ENCODE measurements at regions not wholly inside any gene's neighbourhood (a gene's known extent, or its start where the extent isn't known, plus 50 kb on each side); places are given as distances from the start of the nearest gene placed in this dataset.

DNA sequence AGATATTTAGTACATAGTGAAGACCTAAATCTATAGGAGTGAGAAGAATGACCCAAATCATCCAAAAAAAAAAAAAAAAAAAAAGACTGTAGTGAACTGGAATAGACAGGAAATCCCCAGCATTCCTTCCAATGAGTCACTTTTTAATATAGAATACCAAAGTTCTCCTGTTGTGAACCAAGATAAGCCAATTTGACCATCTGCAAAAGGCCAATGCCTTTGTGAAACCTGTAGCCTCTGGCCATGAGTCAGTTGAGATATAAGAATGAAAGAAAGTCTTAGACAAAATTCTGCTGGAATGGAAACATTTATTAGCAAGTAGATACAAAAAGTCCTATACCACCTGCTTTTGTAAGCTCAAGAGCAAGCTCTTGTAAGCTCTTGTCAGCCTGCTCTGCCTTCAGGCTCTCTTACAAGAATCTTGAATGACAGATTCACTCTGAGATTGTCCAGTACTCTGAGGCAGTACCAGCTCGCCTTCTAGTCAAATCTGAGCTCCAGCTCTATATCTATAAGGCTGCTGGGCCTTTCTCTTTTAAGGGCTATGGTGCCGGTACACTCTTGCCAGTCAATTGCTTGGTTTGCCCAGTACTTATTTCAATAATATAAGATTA lies 243.0 kb upstream of the TMTC1 start:
- Histone ChIP-seq H3K4me3 (ENCODE audit: insufficient read depth, low read depth, low read length) (no peak overlapping the region), H3K27me3 (ENCODE audit: insufficient read depth, low read length) (no peaks in the 10 kb centered on the region), H3K79me2 (ENCODE audit: insufficient read depth, low read length) (no peaks in the 10 kb centered on the region), H4K20me1 (ENCODE audit: insufficient read depth, low read length) (no peaks in the 10 kb centered on the region), H3K27ac (ENCODE audit: low read depth, low read length) (peak overlapping the region; percentile 77), H2AFZ (ENCODE audit: low read depth, low read length) (no peak overlapping the region), H3K9me3 (ENCODE audit: insufficient read depth, low read depth, low read length) (no peaks in the 10 kb centered on the region), H3K36me3 (ENCODE audit: insufficient read depth, low read length) (no peaks in the 10 kb centered on the region), H3K4me2 (ENCODE audit: low read length) (peak overlapping the region; percentile 65), H3K9ac (ENCODE audit: low read length) (peak overlapping the region; percentile 8), H3K4me1 (ENCODE audit: insufficient read depth, low read length) (peaks cover 18% of the 10 kb centered on the region)
- FAIRE-seq (no peak), DNase-seq (ENCODE audit: low read depth) (peak; percentile 93)
- Mint-ChIP-seq H3K27me3 (ENCODE audit: low read depth, unreplicated experiment) (no peaks in the 10 kb centered on the region), H3K4me1 (ENCODE audit: low read depth, unreplicated experiment) (peaks cover 29% of the 10 kb centered on the region), H3K4me3 (ENCODE audit: unreplicated experiment) (no peak overlapping the region), H3K36me3 (ENCODE audit: low read depth, unreplicated experiment) (no peaks in the 10 kb centered on the region), H3K27ac (ENCODE audit: unreplicated experiment) (peak overlapping the region; percentile 83), H3K9me3 (ENCODE audit: unreplicated experiment) (peaks cover 6% of the 10 kb centered on the region)
- TF ChIP-seq EZH2 (IDR thresholded peaks at IDR 0.05; ENCODE audit: insufficient read depth, low read length): no peak
- TF ChIP-seq, protein P1, sequence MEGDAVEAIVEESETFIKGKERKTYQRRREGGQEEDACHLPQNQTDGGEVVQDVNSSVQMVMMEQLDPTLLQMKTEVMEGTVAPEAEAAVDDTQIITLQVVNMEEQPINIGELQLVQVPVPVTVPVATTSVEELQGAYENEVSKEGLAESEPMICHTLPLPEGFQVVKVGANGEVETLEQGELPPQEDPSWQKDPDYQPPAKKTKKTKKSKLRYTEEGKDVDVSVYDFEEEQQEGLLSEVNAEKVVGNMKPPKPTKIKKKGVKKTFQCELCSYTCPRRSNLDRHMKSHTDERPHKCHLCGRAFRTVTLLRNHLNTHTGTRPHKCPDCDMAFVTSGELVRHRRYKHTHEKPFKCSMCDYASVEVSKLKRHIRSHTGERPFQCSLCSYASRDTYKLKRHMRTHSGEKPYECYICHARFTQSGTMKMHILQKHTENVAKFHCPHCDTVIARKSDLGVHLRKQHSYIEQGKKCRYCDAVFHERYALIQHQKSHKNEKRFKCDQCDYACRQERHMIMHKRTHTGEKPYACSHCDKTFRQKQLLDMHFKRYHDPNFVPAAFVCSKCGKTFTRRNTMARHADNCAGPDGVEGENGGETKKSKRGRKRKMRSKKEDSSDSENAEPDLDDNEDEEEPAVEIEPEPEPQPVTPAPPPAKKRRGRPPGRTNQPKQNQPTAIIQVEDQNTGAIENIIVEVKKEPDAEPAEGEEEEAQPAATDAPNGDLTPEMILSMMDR (IDR thresholded peaks at IDR 0.05; ENCODE audit: insufficient read depth, low read depth, low read length): no peak

DNA sequence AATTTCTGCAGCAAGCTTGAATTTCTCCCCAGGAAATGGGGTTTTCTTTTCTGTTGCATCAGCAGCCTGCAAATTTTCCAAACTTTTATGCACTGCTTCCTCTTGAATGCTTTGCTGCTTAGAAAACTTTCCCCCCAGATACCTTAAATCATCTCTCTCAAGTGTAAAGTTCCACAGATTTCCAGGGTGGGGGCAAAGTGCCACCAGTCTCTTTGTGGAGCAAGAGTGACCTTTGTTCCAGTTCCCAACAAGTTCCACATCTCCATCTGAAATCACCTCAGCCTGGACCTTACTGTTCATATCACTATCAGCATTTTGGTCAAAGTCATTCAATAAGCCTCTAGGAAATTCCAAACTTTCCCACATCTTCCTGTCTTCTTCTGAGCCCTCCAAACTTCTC lies 241.6 kb upstream of the TMTC1 start:
- H3K79me2 ChIP-seq (ENCODE audit: insufficient read depth, low read length): no peaks in the 10 kb centered on the region
- no peak overlapping the region for H3K4me3 ChIP-seq (ENCODE audit: insufficient read depth, low read depth, low read length)
- H3K36me3 ChIP-seq (ENCODE audit: insufficient read depth, low read length): no peaks in the 10 kb centered on the region
- H3K9me3 Mint-ChIP-seq (ENCODE audit: unreplicated experiment): peaks cover 6% of the 10 kb centered on the region
- no peak overlapping the region for H3K9ac ChIP-seq (ENCODE audit: low read length)
- H3K4me2 ChIP-seq (ENCODE audit: low read length): no peak overlapping the region
- peaks cover 40% of the 10 kb centered on the region for H3K4me1 Mint-ChIP-seq (ENCODE audit: low read depth, unreplicated experiment)
- no peaks in the 10 kb centered on the region for H3K9me3 ChIP-seq (ENCODE audit: insufficient read depth, low read depth, low read length)
- peak overlapping the region; percentile 2 for H3K4me3 Mint-ChIP-seq (ENCODE audit: unreplicated experiment)
- H4K20me1 ChIP-seq (ENCODE audit: insufficient read depth, low read length): no peaks in the 10 kb centered on the region
- H3K27ac Mint-ChIP-seq (ENCODE audit: unreplicated experiment): peak overlapping the region; percentile 83
- H3K27me3 Mint-ChIP-seq (ENCODE audit: low read depth, unreplicated experiment): no peaks in the 10 kb centered on the region
- no peak for TF ChIP-seq EZH2 (IDR thresholded peaks at IDR 0.05; ENCODE audit: insufficient read depth, low read length)
- TF ChIP-seq, protein P1 (IDR thresholded peaks at IDR 0.05; ENCODE audit: insufficient read depth, low read depth, low read length): no peak
- FAIRE-seq (no peak), DNase-seq (ENCODE audit: low read depth) (no peak)
- no peaks in the 10 kb centered on the region for H3K36me3 Mint-ChIP-seq (ENCODE audit: low read depth, unreplicated experiment)
- H3K27me3 ChIP-seq (ENCODE audit: insufficient read depth, low read length): no peaks in the 10 kb centered on the region
- peaks cover 18% of the 10 kb centered on the region for H3K4me1 ChIP-seq (ENCODE audit: insufficient read depth, low read length)
- peak overlapping the region; percentile 70 for H3K27ac ChIP-seq (ENCODE audit: low read depth, low read length)
- no peak overlapping the region for H2AFZ ChIP-seq (ENCODE audit: low read depth, low read length)

DNA sequence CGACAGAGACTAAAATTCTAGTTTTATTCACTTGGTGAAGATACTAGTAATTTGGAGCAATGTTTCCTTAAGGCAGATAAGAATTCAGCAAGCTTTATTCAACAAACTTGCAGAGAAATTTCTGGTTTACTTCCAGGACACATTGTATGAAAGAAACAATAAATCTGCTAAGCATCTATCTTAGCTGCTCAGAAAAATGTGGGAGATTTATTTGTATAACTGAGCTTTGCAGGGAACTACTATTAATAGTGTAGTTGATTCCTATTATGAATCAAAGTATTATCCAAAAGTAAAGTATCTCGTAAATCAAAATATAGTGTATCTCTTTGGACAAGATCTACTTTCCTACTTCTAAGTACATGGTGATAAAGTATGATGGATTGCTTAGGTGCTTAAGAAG lies 239.4 kb upstream of the TMTC1 start:
- no peaks in the 10 kb centered on the region for H4K20me1 ChIP-seq (ENCODE audit: insufficient read depth, low read length)
- peak; percentile 66 for DNase-seq (ENCODE audit: low read depth)
- no peak overlapping the region for H3K9ac ChIP-seq (ENCODE audit: low read length)
- no peaks in the 10 kb centered on the region for H3K9me3 ChIP-seq (ENCODE audit: insufficient read depth, low read depth, low read length)
- peaks cover 56% of the 10 kb centered on the region for H3K4me1 Mint-ChIP-seq (ENCODE audit: low read depth, unreplicated experiment)
- H3K4me2 ChIP-seq (ENCODE audit: low read length): no peak overlapping the region
- no peak for FAIRE-seq
- no peak overlapping the region for H3K27ac ChIP-seq (ENCODE audit: low read depth, low read length)
- no peaks in the 10 kb centered on the region for H3K36me3 ChIP-seq (ENCODE audit: insufficient read depth, low read length)
- no peaks in the 10 kb centered on the region for H3K27me3 ChIP-seq (ENCODE audit: insufficient read depth, low read length)
- no peaks in the 10 kb centered on the region for H3K36me3 Mint-ChIP-seq (ENCODE audit: low read depth, unreplicated experiment)
- no peak overlapping the region for H2AFZ ChIP-seq (ENCODE audit: low read depth, low read length)
- H3K4me3 Mint-ChIP-seq (ENCODE audit: unreplicated experiment): no peak overlapping the region
- H3K79me2 ChIP-seq (ENCODE audit: insufficient read depth, low read length): no peaks in the 10 kb centered on the region
- no peaks in the 10 kb centered on the region for H3K27me3 Mint-ChIP-seq (ENCODE audit: low read depth, unreplicated experiment)
- peaks cover 18% of the 10 kb centered on the region for H3K4me1 ChIP-seq (ENCODE audit: insufficient read depth, low read length)
- H3K27ac Mint-ChIP-seq (ENCODE audit: unreplicated experiment): no peak overlapping the region
- H3K9me3 Mint-ChIP-seq (ENCODE audit: unreplicated experiment): peaks cover 6% of the 10 kb centered on the region
- H3K4me3 ChIP-seq (ENCODE audit: insufficient read depth, low read depth, low read length): no peak overlapping the region
- TF ChIP-seq, protein P1 (IDR thresholded peaks at IDR 0.05; ENCODE audit: insufficient read depth, low read depth, low read length): no peak
- no peak for TF ChIP-seq EZH2 (IDR thresholded peaks at IDR 0.05; ENCODE audit: insufficient read depth, low read length)
